ENCODE measurements at regions not wholly inside any gene's neighbourhood (a gene's known extent, or its start where the extent isn't known, plus 50 kb on each side); places are given as distances from the start of the nearest gene placed in this dataset.

DNA sequence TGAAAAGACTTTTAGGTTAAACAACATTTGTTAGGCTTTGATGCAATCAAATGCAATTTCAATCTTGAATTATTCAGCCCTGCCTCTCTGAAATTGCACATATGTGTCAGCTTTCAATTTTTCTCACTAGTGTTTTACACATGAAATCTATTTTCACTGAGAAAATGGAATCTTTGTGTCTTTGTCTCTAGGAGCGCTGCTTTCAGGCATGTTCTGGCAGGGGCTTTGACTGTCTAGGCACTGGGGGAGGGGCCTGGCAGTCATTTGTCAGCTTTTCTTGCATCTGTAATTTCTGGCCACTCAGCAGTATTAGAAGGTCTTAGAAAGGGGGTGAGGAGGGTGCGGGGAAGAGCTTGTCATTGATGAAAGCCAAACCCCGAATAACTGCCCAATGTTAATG lies 264.4 kb downstream of the PTPRC start:
- Histone ChIP-seq H3K4me3 (ENCODE audit: low read length in 3 of 3) (no peak overlapping the region), H3K4me1 (ENCODE audit: control insufficient read depth in 2 of 3, insufficient read depth in 2 of 3, low read depth in 1 of 3, low read length in 3 of 3) (no peaks in the 10 kb centered on the region), H3K36me3 (ENCODE audit: control insufficient read depth in 2 of 3, insufficient read depth in 3 of 3, low read length in 3 of 3) (peaks cover 0 to 7% (median 0%) of the 10 kb centered on the region in 3 donors), H3K9me3 (ENCODE audit: control insufficient read depth in 2 of 3, insufficient read depth in 1 of 3, low read length in 3 of 3) (no peaks in the 10 kb centered on the region), H3K27ac (ENCODE audit: low read depth in 2 of 2, low read length in 2 of 2) (no peak overlapping the region), H3K9ac (ENCODE audit: low read length in 3 of 3) (no peak overlapping the region), H3K27me3 (ENCODE audit: control insufficient read depth, insufficient read depth, low read length) (no peaks in the 10 kb centered on the region)
- no peak for TF ChIP-seq CTCF (IDR thresholded peaks at IDR 0.05; ENCODE audit: borderline replicate concordance, extremely low read depth, insufficient read depth)
- intact Hi-C loops (cut with DNase I): no loop called here
- FAIRE-seq (no peak), DNase-seq (peak in 3 of 5 donors; percentile 23 to 51 (median 50))

DNA sequence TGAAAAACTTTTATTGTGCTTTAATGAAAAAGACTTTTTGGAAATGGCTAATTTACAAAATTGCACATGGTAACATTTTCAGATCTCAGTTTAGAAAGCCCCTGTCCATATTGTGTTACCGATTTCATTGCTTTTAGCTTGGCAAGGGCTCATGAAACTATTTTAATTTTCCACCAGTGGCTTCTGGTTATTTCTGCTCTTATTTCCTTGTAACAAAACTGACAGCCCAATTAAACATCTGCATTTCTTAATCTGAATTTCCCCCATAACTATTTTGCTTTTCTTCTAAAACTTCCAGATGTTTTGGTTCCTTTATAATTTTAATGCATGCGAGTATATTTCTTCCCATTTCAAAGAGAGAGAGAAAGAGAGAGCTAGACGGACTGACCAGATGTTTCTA lies 264.8 kb downstream of the PTPRC start:
- FAIRE-seq (no peak), DNase-seq (no peak)
- no peak overlapping the region for H3K4me3 ChIP-seq (ENCODE audit: low read length in 3 of 3)
- peaks cover 0 to 7% (median 0%) of the 10 kb centered on the region in 3 donors for H3K36me3 ChIP-seq (ENCODE audit: control insufficient read depth in 2 of 3, insufficient read depth in 3 of 3, low read length in 3 of 3)
- no peak for TF ChIP-seq CTCF (IDR thresholded peaks at IDR 0.05; ENCODE audit: borderline replicate concordance, extremely low read depth, insufficient read depth)
- no peaks in the 10 kb centered on the region for H3K4me1 ChIP-seq (ENCODE audit: control insufficient read depth in 2 of 3, insufficient read depth in 2 of 3, low read depth in 1 of 3, low read length in 3 of 3)
- H3K9me3 ChIP-seq (ENCODE audit: control insufficient read depth in 2 of 3, insufficient read depth in 1 of 3, low read length in 3 of 3): no peaks in the 10 kb centered on the region
- intact Hi-C loops (cut with DNase I): no loop called here
- H3K9ac ChIP-seq (ENCODE audit: low read length in 3 of 3): no peak overlapping the region
- H3K27me3 ChIP-seq (ENCODE audit: control insufficient read depth, insufficient read depth, low read length): no peaks in the 10 kb centered on the region
- H3K27ac ChIP-seq (ENCODE audit: low read depth in 2 of 2, low read length in 2 of 2): no peak overlapping the region

GRCh38 chr1:198904321-198904720 lies 265.5 kb downstream of the PTPRC start:
- no peak overlapping the region for H3K4me3 ChIP-seq (ENCODE audit: low read length in 3 of 3)
- H3K27me3 ChIP-seq (ENCODE audit: control insufficient read depth, insufficient read depth, low read length): no peaks in the 10 kb centered on the region
- H3K4me1 ChIP-seq (ENCODE audit: control insufficient read depth in 2 of 3, insufficient read depth in 2 of 3, low read depth in 1 of 3, low read length in 3 of 3): no peaks in the 10 kb centered on the region
- intact Hi-C loops (cut with DNase I): no loop called here
- no peak for DNase-seq
- no peaks in the 10 kb centered on the region for H3K9me3 ChIP-seq (ENCODE audit: control insufficient read depth in 2 of 3, insufficient read depth in 1 of 3, low read length in 3 of 3)
- TF ChIP-seq CTCF (IDR thresholded peaks at IDR 0.05; ENCODE audit: borderline replicate concordance, extremely low read depth, insufficient read depth): no peak
- no peak overlapping the region for H3K9ac ChIP-seq (ENCODE audit: low read length in 3 of 3)
- peaks cover 0 to 6% (median 0%) of the 10 kb centered on the region in 3 donors for H3K36me3 ChIP-seq (ENCODE audit: control insufficient read depth in 2 of 3, insufficient read depth in 3 of 3, low read length in 3 of 3)
- FAIRE-seq: no peak
- H3K27ac ChIP-seq (ENCODE audit: low read depth in 2 of 2, low read length in 2 of 2): no peak overlapping the region

DNA sequence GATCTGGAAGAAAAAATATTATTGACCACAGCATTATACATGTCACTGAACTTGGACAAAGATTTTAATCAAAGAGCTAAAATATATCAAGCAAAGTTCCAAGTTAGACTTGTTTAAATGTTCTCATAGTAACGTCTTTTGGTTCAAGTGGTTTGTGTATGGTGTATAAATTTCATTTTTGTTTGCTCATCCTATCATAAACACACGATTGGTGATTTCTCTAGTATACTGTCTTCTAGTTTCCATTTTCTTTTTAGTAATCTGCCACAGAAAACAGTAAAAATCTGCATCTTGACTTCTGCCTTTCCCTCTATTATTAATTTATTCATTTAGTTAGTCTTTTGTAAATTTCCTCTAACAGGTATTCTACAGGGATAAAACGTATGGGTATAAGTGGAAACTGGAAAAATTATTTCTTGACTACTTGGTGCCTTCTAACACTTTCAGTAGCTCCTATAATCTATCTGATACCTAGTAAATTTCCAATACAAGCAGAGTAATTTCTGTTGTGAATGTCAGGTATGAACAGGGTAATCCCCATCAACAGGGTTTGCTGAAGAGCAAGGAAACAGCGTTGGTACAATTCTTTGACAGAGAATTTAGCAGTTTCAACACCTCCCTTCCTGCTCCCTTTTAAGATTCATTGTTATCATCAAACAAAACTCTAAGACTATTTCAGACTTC lies 268.0 kb downstream of the PTPRC start:
- no peaks in the 10 kb centered on the region for H3K4me1 ChIP-seq (ENCODE audit: control insufficient read depth in 2 of 3, insufficient read depth in 2 of 3, low read depth in 1 of 3, low read length in 3 of 3)
- DNase-seq (no peak), FAIRE-seq (no peak)
- H3K27ac ChIP-seq (ENCODE audit: low read depth in 2 of 2, low read length in 2 of 2): no peak overlapping the region
- TF ChIP-seq CTCF (IDR thresholded peaks at IDR 0.05; ENCODE audit: borderline replicate concordance, extremely low read depth, insufficient read depth): no peak
- H3K9ac ChIP-seq (ENCODE audit: low read length in 3 of 3): no peak overlapping the region
- H3K9me3 ChIP-seq (ENCODE audit: control insufficient read depth in 2 of 3, insufficient read depth in 1 of 3, low read length in 3 of 3): no peaks in the 10 kb centered on the region
- no peak overlapping the region for H3K4me3 ChIP-seq (ENCODE audit: low read length in 3 of 3)
- intact Hi-C loops (cut with DNase I): no loop called here
- no peaks in the 10 kb centered on the region for H3K36me3 ChIP-seq (ENCODE audit: control insufficient read depth in 2 of 3, insufficient read depth in 3 of 3, low read length in 3 of 3)
- H3K27me3 ChIP-seq (ENCODE audit: control insufficient read depth, insufficient read depth, low read length): no peaks in the 10 kb centered on the region

All from kidney (tissue), 13 donors.